GM12875 (cell line): ENCODE measurements at regions not wholly inside any gene's neighbourhood (a gene's known extent, or its start where the extent isn't known, plus 50 kb on each side); places are given as distances from the start of the nearest gene placed in this dataset.

Experiments used
- H3K4me3 ChIP-seq: one replicate; pipeline ENCODE4 v1.5.1; 2011; ENCODE audit warnings: low read depth, low read length, control low read depth
- CTCF ChIP-seq: IDR thresholded peaks from 2 replicates; pipeline ENCODE4 v1.5.1; 2011; ENCODE audit warnings: low read depth, mild to moderate bottlenecking, control low read depth, inconsistent platforms, low read length, moderate library complexity, borderline replicate concordance; ENCODE audit not compliant: insufficient read depth

- no peak for TF ChIP-seq CTCF
- no peak overlapping the region for H3K4me3 ChIP-seq
Observed at GRCh38 chr10:118920206-118920605, 109.3 kb upstream of the NANOS1 start.

- TF ChIP-seq CTCF: no peak
- no peak overlapping the region for H3K4me3 ChIP-seq
Observed at GRCh38 chr10:118922226-118922625, 107.3 kb upstream of the NANOS1 start.

GRCh38 chr10:118922972-118923371, 106.5 kb upstream of the NANOS1 start:
- no peak overlapping the region for H3K4me3 ChIP-seq
- no peak for TF ChIP-seq CTCF

- no peak overlapping the region for H3K4me3 ChIP-seq
- TF ChIP-seq CTCF: no peak
Observed at GRCh38 chr10:118924493-118924892, 105.0 kb upstream of the NANOS1 start.

GRCh38 chr10:118925404-118926071, 104.0 kb upstream of the NANOS1 start:
- TF ChIP-seq CTCF: no peak

GRCh38 chr10:118926072-118926417, 103.5 kb upstream of the NANOS1 start:
- no peak overlapping the region for H3K4me3 ChIP-seq
- no peak for TF ChIP-seq CTCF

More at GRCh38 chr10:118925404-118926071, 104.0 kb upstream of the NANOS1 start:
- no peak overlapping the region for H3K4me3 ChIP-seq

- no peak overlapping the region for H3K4me3 ChIP-seq
- TF ChIP-seq CTCF: no peak
Observed at GRCh38 chr10:118926441-118926840, 103.1 kb upstream of the NANOS1 start.
